Choroid plexus epithelial cell (primary cell): ENCODE measurements at regions not wholly inside any gene's neighbourhood (a gene's known extent, or its start where the extent isn't known, plus 50 kb on each side); places are given as distances from the start of the nearest gene placed in this dataset.

Experiments
- DNase-seq: peaks from one replicate; pipeline ENCODE4 v3.0.0-alpha.2; 2010; ENCODE audit warnings: low read depth
- H3K4me3 ChIP-seq: 2 replicates; pipeline ENCODE4 v1.5.1; 2011; ENCODE audit warnings: low read depth, mild to moderate bottlenecking, control low read depth, low read length, moderate library complexity
- CTCF ChIP-seq: conservative IDR thresholded peaks from 2 replicates; pipeline ENCODE4 v1.5.1; 2011; ENCODE audit warnings: low read depth, mild to moderate bottlenecking, control low read depth, inconsistent platforms, low read length, moderate library complexity

- TF ChIP-seq CTCF = no peak
- no peak overlapping the region for H3K4me3 ChIP-seq
- no peak for DNase-seq
These were observed 129.0 kb downstream of the BTC start for GRCh38 chr4:74665346-74665745.

GRCh38 chr4:74665876-74666275, 128.4 kb downstream of the BTC start:
- DNase-seq = no peak
- no peak overlapping the region for H3K4me3 ChIP-seq
- no peak for TF ChIP-seq CTCF

GRCh38 chr4:74667438-74667837, 126.9 kb downstream of the BTC start:
- no peak for DNase-seq
- H3K4me3 ChIP-seq = no peak overlapping the region
- no peak for TF ChIP-seq CTCF

DNA sequence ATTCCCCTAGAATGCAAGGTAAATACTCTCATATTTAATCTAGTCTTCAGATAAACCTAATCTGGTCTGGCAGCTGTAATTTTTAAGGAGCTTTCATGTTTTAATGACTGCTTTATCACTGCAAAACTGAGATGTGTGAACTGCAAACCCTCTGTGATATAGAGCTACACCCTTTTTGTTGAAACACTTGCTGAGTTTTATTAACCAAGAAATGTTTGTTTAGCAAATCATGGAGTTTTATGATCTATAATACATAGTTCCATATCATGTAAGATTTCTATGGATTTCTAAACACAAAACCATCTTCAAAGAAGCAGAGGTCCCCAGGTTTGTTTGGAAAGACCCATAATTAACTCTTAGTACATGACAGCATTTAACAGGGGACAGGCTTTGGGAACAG, 126.4 kb downstream of the BTC start:
- TF ChIP-seq CTCF = no peak
- no peak for DNase-seq
- H3K4me3 ChIP-seq = no peak overlapping the region

DNA sequence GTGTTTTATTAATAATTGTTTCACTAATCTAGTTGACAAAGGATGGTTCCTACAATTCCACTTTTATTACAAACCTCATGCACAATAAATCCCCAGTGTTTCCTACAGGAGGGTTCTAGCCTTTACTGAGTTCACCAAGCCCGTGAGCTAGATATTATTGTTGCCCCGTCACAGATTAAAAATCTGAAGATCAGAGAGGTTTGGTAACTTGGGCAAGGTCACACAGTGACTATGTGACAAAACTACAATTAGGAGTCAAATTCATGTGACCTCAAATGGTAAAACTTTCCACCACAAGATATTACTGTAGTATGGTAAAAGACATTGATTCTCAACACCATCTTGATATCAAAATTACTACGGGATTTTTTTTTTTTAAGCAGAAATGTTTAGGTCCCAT, 124.6 kb downstream of the BTC start:
- no peak for TF ChIP-seq CTCF
- H3K4me3 ChIP-seq = no peak overlapping the region

DNA sequence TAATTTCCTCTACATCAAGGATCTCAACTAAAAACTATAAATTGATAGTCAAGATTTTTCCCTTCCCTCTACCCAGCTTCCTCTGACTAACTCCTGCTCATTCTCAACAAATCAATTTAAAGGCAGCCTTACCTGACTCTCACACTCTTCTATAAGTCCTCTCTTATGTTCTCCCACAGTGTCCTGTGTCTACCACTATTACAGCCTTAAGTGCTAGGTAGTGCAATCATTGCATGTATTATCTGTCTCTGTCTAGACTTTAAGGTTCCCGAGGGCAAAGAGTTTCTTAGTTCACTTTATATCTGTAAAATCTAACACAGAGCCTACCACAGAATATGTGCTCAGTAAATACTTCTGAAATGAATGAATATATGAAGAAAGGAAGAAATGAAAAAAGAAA, 123.7 kb downstream of the BTC start:
- TF ChIP-seq CTCF = no peak
- H3K4me3 ChIP-seq = no peak overlapping the region
- peak; percentile 38 for DNase-seq

More for the DNA sequence above, 124.6 kb downstream of the BTC start:
- DNase-seq = no peak

DNA sequence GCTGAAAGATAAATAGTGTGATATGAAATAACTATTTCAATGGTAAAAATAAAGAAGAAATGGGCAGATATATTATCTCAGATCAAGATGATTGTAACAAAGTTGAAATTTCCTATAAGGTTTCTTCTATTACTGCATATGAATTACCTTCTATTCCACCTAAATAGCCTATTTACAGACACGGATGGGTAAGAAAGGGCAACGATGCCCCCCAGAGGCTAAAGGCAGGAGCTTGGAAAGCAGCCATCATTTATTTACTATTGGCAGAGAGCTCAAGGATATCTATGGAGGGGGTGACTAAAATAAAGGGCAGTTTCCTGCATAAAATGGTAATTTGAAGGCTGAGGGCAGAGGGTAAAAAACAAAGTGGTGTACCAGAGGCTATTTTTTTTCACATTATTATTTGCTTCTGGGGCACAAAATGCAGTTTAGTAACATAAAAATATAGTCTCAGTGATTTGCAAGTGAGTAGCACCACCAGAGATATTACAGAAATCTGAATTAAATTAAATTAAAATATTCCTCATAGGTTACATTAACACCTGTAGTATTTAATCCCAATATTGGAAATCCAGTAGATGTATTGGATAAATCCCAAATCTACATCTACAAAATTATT, 123.1 kb downstream of the BTC start:
- DNase-seq = peak; percentile 90
- H3K4me3 ChIP-seq = no peak overlapping the region
- TF ChIP-seq CTCF = peak; percentile 82
